Stimulated activated CD4-positive, alpha-beta T cell treated with anti-CD3 and anti-CD28 coated beads, Interleukin-12 subunit alpha, Interleukin-12 subunit beta, amount 100 ng/mL, for 24 hours (primary cell): ENCODE measurements at regions not wholly inside any gene's neighbourhood (a gene's known extent, or its start where the extent isn't known, plus 50 kb on each side); places are given as distances from the start of the nearest gene placed in this dataset.
"Not testable (repeated sequence)": the region's sequence is repeated elsewhere in the genome, so short reads cannot be mapped to it uniquely, and the experiment has no call there.

Experiments used
- DNase-seq, 2 experiments: peaks; one replicate each; pipeline ENCODE4 v3.0.0-alpha.2; 2020; ENCODE audit warnings: low read depth in 2 of 2

GRCh38 chr9:75457474-75458011 is 369.2 kb downstream of the OSTF1 start:
- no peak for DNase-seq

- DNase-seq = not testable (repeated sequence)
These were observed 371.0 kb downstream of the OSTF1 start for GRCh38 chr9:75459311-75459710.

- no peak for DNase-seq
These were observed 372.9 kb downstream of the OSTF1 start for GRCh38 chr9:75461183-75461582.

- DNase-seq = no peak
These were observed 374.6 kb downstream of the OSTF1 start for GRCh38 chr9:75462866-75463265.

GRCh38 chr9:75463871-75464270 is 375.6 kb downstream of the OSTF1 start:
- DNase-seq = no peak

GRCh38 chr9:75464726-75465125 is 376.4 kb downstream of the OSTF1 start:
- no peak for DNase-seq

- no peak for DNase-seq
These were observed 378.8 kb downstream of the OSTF1 start for GRCh38 chr9:75467142-75467541.

GRCh38 chr9:75471549-75472114 is 383.3 kb downstream of the OSTF1 start:
- DNase-seq = no peak

- no peak for DNase-seq
These were observed 394.3 kb downstream of the OSTF1 start for GRCh38 chr9:75482566-75482965.

GRCh38 chr9:75483636-75484035 is 395.3 kb downstream of the OSTF1 start:
- DNase-seq = no peak

- no peak for DNase-seq
These were observed 399.8 kb downstream of the OSTF1 start for GRCh38 chr9:75487856-75488718.

GRCh38 chr9:75488719-75489110 is 400.4 kb downstream of the OSTF1 start:
- no peak for DNase-seq

GRCh38 chr9:75490326-75490725 is 400.1 kb upstream of the PCSK5 start:
- no peak for DNase-seq

GRCh38 chr9:75491533-75491932 is 398.9 kb upstream of the PCSK5 start:
- DNase-seq = no peak

- no peak for DNase-seq
These were observed 390.7 kb upstream of the PCSK5 start for GRCh38 chr9:75499812-75500211.

- DNase-seq = no peak
These were observed 390.0 kb upstream of the PCSK5 start for GRCh38 chr9:75500479-75500878.

GRCh38 chr9:75500940-75501339 is 389.5 kb upstream of the PCSK5 start:
- DNase-seq = not testable (repeated sequence)

- DNase-seq = no peak
These were observed 385.8 kb upstream of the PCSK5 start for GRCh38 chr9:75504721-75505120.

GRCh38 chr9:75505654-75506053 is 384.8 kb upstream of the PCSK5 start:
- no peak for DNase-seq

GRCh38 chr9:75529463-75529862 is 361.0 kb upstream of the PCSK5 start:
- DNase-seq = no peak

- DNase-seq = no peak
These were observed 358.9 kb upstream of the PCSK5 start for GRCh38 chr9:75531588-75531987.

GRCh38 chr9:75532233-75533050 is 358.0 kb upstream of the PCSK5 start:
- DNase-seq = no peak
